B cell (primary cell): ENCODE measurements at regions not wholly inside any gene's neighbourhood (a gene's known extent, or its start where the extent isn't known, plus 50 kb on each side); places are given as distances from the start of the nearest gene placed in this dataset.

ENCODE experiments used
- ATAC-seq: fragments of 200-7000 bp; cut with Tn5 transposase; one replicate; pipeline ENCODE4 v1.10.0; 2021; ENCODE audit warnings: low read depth, mild to moderate bottlenecking, moderate number of reproducible peaks, moderate library complexity
- CTCF ChIA-PET: fragments of 350-600 bp; sonication (Branson Sonifier 250); formaldehyde crosslinking; loops from one replicate; lab custom pipeline; 2021; ENCODE audit warnings: antibody characterized with exemption, inconsistent platforms; lab: Charles Lee
- POLR2A ChIA-PET: fragments of 350-600 bp; sonication (Branson Sonifier 250); formaldehyde crosslinking; loops from one replicate; lab custom pipeline; 2021; ENCODE audit warnings: antibody characterized with exemption; lab: Charles Lee
- DNase-seq: peaks from one replicate; pipeline ENCODE4 v3.0.0; 2013
- H2AFZ ChIP-seq: 2 replicates; pipeline ENCODE4 v1.6.1; 2012; ENCODE audit warnings: mild to moderate bottlenecking, low read depth, low read length; ENCODE audit not compliant: insufficient read depth, poor library complexity, severe bottlenecking
- H3K27ac ChIP-seq, 2 donors: 1 replicate in 1 of 2; 2 replicates in 1 of 2; pipeline ENCODE4 v1.5.1; 2012 to 2013; ENCODE audit warnings: low read length in 2 of 2, mild to moderate bottlenecking in 2 of 2, moderate library complexity in 1 of 2
- H3K27me3 ChIP-seq, 4 experiments: fragments of 200-600 bp in 1 of 4; sonication (generic) in 1 of 4; replicated peaks in 1 of 4; 1 replicate in 2 of 4; 2 replicates in 2 of 4; pipeline versions ENCODE4 v1.6.1 to v1.7.0; 2013 to 2016; ENCODE audit warnings: low read length in 3 of 4, mild to moderate bottlenecking in 2 of 4, mixed read lengths in 1 of 4, moderate library complexity in 1 of 4; ENCODE audit not compliant: insufficient read depth in 4 of 4, control insufficient read depth in 3 of 4; ENCODE audit errors: control extremely low read depth in 1 of 4
- H3K36me3 ChIP-seq, 2 experiments: replicated peaks in 1 of 2; 1 replicate in 1 of 2; 2 replicates in 1 of 2; pipeline versions ENCODE4 v1.6.1 to v1.7.1; 2013; ENCODE audit warnings: low read length in 1 of 2; ENCODE audit not compliant: insufficient read depth in 2 of 2, control insufficient read depth in 1 of 2; ENCODE audit errors: control extremely low read depth in 1 of 2, extremely low read depth in 1 of 2
- H3K4me1 ChIP-seq, 2 donors: fragments of 200-600 bp in 1 of 2; sonication (generic) in 1 of 2; 1 replicate in 1 of 2; 2 replicates in 1 of 2; pipeline versions ENCODE4 v1.5.1 to v1.6.1; 2013 to 2017; ENCODE audit warnings: low read length in 2 of 2; ENCODE audit not compliant: control insufficient read depth in 2 of 2, insufficient read depth in 2 of 2
- H3K4me2 ChIP-seq: replicated peaks from 2 replicates; pipeline ENCODE3; 2012; ENCODE audit warnings: mild to moderate bottlenecking, low read depth, low read length; ENCODE audit not compliant: poor library complexity, severe bottlenecking
- H3K4me3 ChIP-seq, 5 experiments: fragments of 200-600 bp in 1 of 5; sonication (generic) in 1 of 5; 1 replicate in 3 of 5; 2 replicates in 2 of 5; pipeline versions ENCODE4 v1.5.1 to v1.7.0; 2011 to 2016; ENCODE audit warnings: low read length in 4 of 5, mild to moderate bottlenecking in 4 of 5, low read depth in 2 of 5, control low read depth in 1 of 5, moderate library complexity in 1 of 5; ENCODE audit not compliant: insufficient read depth in 1 of 5; ENCODE audit errors: control extremely low read depth in 1 of 5, extremely low read depth in 1 of 5
- H3K79me2 ChIP-seq: fragments of 200-600 bp; sonication (generic); one replicate; pipeline ENCODE4 v1.6.0; 2016; ENCODE audit warnings: low read length; ENCODE audit not compliant: control insufficient read depth, insufficient read depth
- H3K9ac ChIP-seq: fragments of 200-600 bp; sonication (generic); 2 replicates; pipeline ENCODE4 v1.6.1; 2017; ENCODE audit warnings: mild to moderate bottlenecking, low read length, moderate library complexity
- H3K9me3 ChIP-seq, 3 donors: one replicate each; pipeline versions ENCODE4 v1.6.1 to v1.7.1; 2013; ENCODE audit warnings: low read length in 2 of 3; ENCODE audit not compliant: control insufficient read depth in 2 of 3, insufficient read depth in 1 of 3; ENCODE audit errors: control extremely low read depth in 1 of 3
- H4K20me1 ChIP-seq: 2 replicates; pipeline ENCODE4 v1.6.0; 2012; ENCODE audit warnings: mild to moderate bottlenecking, low read length; ENCODE audit not compliant: insufficient read depth, control insufficient read depth, poor library complexity, severe bottlenecking
- H3K27ac Mint-ChIP-seq: one replicate; pipeline ENCODE4 v1.8.0; 2021; ENCODE audit warnings: mixed read lengths
- H3K27me3 Mint-ChIP-seq: one replicate; pipeline ENCODE4 v1.8.0; 2021; ENCODE audit warnings: mixed read lengths
- H3K4me1 Mint-ChIP-seq: one replicate; pipeline ENCODE4 v1.8.0; 2021; ENCODE audit warnings: mixed read lengths
- H3K4me3 Mint-ChIP-seq: one replicate; pipeline ENCODE4 v1.8.0; 2021; ENCODE audit warnings: mixed read lengths
- H3K9me3 Mint-ChIP-seq: one replicate; pipeline ENCODE4 v1.8.0; 2022; ENCODE audit warnings: mixed read lengths; ENCODE audit not compliant: insufficient read depth
- EZH2 ChIP-seq: IDR thresholded peaks from 2 replicates; pipeline ENCODE4 v1.6.1; 2012; ENCODE audit warnings: borderline replicate concordance, low read depth, mild to moderate bottlenecking, moderate library complexity, low read length; ENCODE audit not compliant: insufficient read depth, poor library complexity, severe bottlenecking
- WGBS: methylation state at CpG from one replicate; pipeline ENCODE4 v1.1.5; 2013; ENCODE audit warnings: missing lambda C conversion rate; ENCODE audit not compliant: insufficient coverage; 5-methylcytosine and 5-hydroxymethylcytosine counted together
- intact Hi-C: fragments of 100-400 bp; cut with micrococcal nuclease; formaldehyde crosslinking; loops from one replicate; pipeline ENCODE4 v1.10.0; 2022
- TF ChIP-seq, protein P1 (sequence below): fragments of 200-600 bp; IDR thresholded peaks from one replicate; pipeline ENCODE4 v1.8.0; 2022; ENCODE audit warnings: antibody characterized with exemption, mild to moderate bottlenecking

DNA sequence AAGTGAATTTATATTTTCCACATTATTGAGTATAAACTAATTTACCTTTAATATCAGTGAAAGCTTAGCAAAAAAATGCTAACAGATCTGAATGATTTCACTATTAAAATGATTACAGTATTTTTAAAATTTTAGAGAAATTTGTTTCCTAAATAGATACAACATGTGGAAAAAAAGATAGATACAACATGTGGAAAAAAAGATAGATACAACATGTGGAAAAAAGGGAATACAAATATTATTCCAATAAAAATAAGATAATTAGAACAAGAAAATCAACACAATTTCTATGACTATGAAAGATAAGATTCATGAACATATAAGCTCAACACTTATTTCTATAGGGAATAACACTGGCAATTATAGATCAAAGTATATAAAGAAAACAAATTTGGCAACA is 865.9 kb upstream of the VRK2 start:
- no peak for TF ChIP-seq EZH2
- TF ChIP-seq, protein P1, sequence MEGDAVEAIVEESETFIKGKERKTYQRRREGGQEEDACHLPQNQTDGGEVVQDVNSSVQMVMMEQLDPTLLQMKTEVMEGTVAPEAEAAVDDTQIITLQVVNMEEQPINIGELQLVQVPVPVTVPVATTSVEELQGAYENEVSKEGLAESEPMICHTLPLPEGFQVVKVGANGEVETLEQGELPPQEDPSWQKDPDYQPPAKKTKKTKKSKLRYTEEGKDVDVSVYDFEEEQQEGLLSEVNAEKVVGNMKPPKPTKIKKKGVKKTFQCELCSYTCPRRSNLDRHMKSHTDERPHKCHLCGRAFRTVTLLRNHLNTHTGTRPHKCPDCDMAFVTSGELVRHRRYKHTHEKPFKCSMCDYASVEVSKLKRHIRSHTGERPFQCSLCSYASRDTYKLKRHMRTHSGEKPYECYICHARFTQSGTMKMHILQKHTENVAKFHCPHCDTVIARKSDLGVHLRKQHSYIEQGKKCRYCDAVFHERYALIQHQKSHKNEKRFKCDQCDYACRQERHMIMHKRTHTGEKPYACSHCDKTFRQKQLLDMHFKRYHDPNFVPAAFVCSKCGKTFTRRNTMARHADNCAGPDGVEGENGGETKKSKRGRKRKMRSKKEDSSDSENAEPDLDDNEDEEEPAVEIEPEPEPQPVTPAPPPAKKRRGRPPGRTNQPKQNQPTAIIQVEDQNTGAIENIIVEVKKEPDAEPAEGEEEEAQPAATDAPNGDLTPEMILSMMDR = no peak
- no peak for ATAC-seq
- Histone ChIP-seq H3K4me1 (no peaks in the 10 kb centered on the region), H3K9ac (no peak overlapping the region), H3K36me3 (no peaks in the 10 kb centered on the region), H3K4me3 (no peak overlapping the region), H3K27ac (no peak overlapping the region), H3K4me2 (no peak overlapping the region), H2AFZ (no peak overlapping the region), H4K20me1 (no peaks in the 10 kb centered on the region), H3K27me3 (no peaks in the 10 kb centered on the region), H3K9me3 (no peaks in the 10 kb centered on the region), H3K79me2 (no peaks in the 10 kb centered on the region)
- POLR2A ChIA-PET = no interaction called here
- Mint-ChIP-seq H3K27ac (no peak overlapping the region), H3K4me3 (no peak overlapping the region), H3K4me1 (no peaks in the 10 kb centered on the region), H3K27me3 (no peaks in the 10 kb centered on the region), H3K9me3 (peaks cover 3% of the 10 kb centered on the region)
- CTCF ChIA-PET = no interaction called here
- DNase-seq = no peak
- intact Hi-C loops = no loop called here

- Mint-ChIP-seq H3K4me3 (no peak overlapping the region), H3K9me3 (peaks cover 3% of the 10 kb centered on the region), H3K27me3 (no peaks in the 10 kb centered on the region), H3K4me1 (no peaks in the 10 kb centered on the region), H3K27ac (no peak overlapping the region)
- ChIA-PET POLR2A (no interaction called here), CTCF (no interaction called here)
- H3K4me3 ChIP-seq = no peak overlapping the region
- DNase-seq (no peak), ATAC-seq (no peak)
- TF ChIP-seq, protein P1 = no peak
- no peak for TF ChIP-seq EZH2
- H3K27me3 ChIP-seq = no peaks in the 10 kb centered on the region
- no peak overlapping the region for H2AFZ ChIP-seq
- H3K27ac ChIP-seq = no peak overlapping the region
- no peaks in the 10 kb centered on the region for H3K36me3 ChIP-seq
- no CpG with 5 or more reads among the region's 1 CpG for WGBS
- no peak overlapping the region for H3K9ac ChIP-seq
- H4K20me1 ChIP-seq = no peaks in the 10 kb centered on the region
- H3K4me1 ChIP-seq = no peaks in the 10 kb centered on the region
- H3K4me2 ChIP-seq = no peak overlapping the region
- no peaks in the 10 kb centered on the region for H3K9me3 ChIP-seq
- no peaks in the 10 kb centered on the region for H3K79me2 ChIP-seq
- intact Hi-C loops = no loop called here
Measured at GRCh38 chr2:57181315-57182038, 865.1 kb upstream of the VRK2 start.
